ENCODE measurements at regions not wholly inside any gene's neighbourhood (a gene's known extent, or its start where the extent isn't known, plus 50 kb on each side); places are given as distances from the start of the nearest gene placed in this dataset.

GRCh38 chr14:49049711-49050110 lies 536.5 kb downstream of the RPS29 start (continued):
- TF ChIP-seq TCF7L2 (IDR thresholded peaks at IDR 0.05; ENCODE audit: borderline replicate concordance, extremely low read depth, insufficient read depth, insufficient read length), result no peak
- TF ChIP-seq EZH2 (IDR thresholded peaks at IDR 0.05), result no peak
- TF ChIP-seq EZH2phosphoT487 (IDR thresholded peaks at IDR 0.05; ENCODE audit: borderline replicate concordance), result no peak
- TF ChIP-seq JUND (IDR thresholded peaks at IDR 0.05), result no peak
- no peak for TF ChIP-seq FOSL1 (IDR thresholded peaks at IDR 0.05; ENCODE audit: low read depth)
- TF ChIP-seq CEBPB (IDR thresholded peaks at IDR 0.05; ENCODE audit: low read depth), result no peak
- TF ChIP-seq ZFX (IDR thresholded peaks at IDR 0.05), result no peak
- TF ChIP-seq ZBTB33 (IDR thresholded peaks at IDR 0.05; ENCODE audit: extremely low read depth, insufficient replicate concordance, low read length), result no peak
- TF ChIP-seq RAD21 (IDR thresholded peaks at IDR 0.05; ENCODE audit: low read depth), result no peak

- TF ChIP-seq TCF7L2 (IDR thresholded peaks at IDR 0.05; ENCODE audit: borderline replicate concordance, extremely low read depth, insufficient read depth, insufficient read length) (no peak), CTCF (IDR thresholded peaks at IDR 0.05 in 2 of 3, conservative IDR thresholded peaks at IDR 0.05 in 1 of 3; ENCODE audit: borderline replicate concordance in 1 of 3, insufficient read depth in 1 of 3, low read depth in 2 of 3, low read length in 2 of 3) (no peak), POLR2AphosphoS5 (IDR thresholded peaks at IDR 0.05; ENCODE audit: low read depth, low read length) (no peak), EZH2phosphoT487 (IDR thresholded peaks at IDR 0.05; ENCODE audit: borderline replicate concordance) (no peak), CBX3 (IDR thresholded peaks at IDR 0.05; ENCODE audit: low read depth) (no peak), SP1 (IDR thresholded peaks at IDR 0.05; ENCODE audit: low read depth) (no peak), JUND (IDR thresholded peaks at IDR 0.05) (no peak), ZFX (IDR thresholded peaks at IDR 0.05) (no peak), ATF3 (IDR thresholded peaks at IDR 0.05) (no peak), ELF1 (IDR thresholded peaks at IDR 0.05; ENCODE audit: borderline replicate concordance, low read depth) (no peak), SRF (IDR thresholded peaks at IDR 0.05; ENCODE audit: low read depth) (no peak), FOSL1 (IDR thresholded peaks at IDR 0.05; ENCODE audit: low read depth) (no peak), EZH2 (IDR thresholded peaks at IDR 0.05) (no peak), ZNF274 (IDR thresholded peaks at IDR 0.05; ENCODE audit: low read depth, low read length) (no peak), YY1 (IDR thresholded peaks at IDR 0.05; ENCODE audit: extremely low read depth, insufficient replicate concordance, low read depth, low read length) (no peak)
- H2AFZ ChIP-seq (ENCODE audit: low read depth, low read length, poor library complexity, severe bottlenecking), result no peak overlapping the region
- H3K4me3 ChIP-seq (replicated peaks in 1 of 2; ENCODE audit: low read depth in 1 of 2, low read length in 2 of 2), result no peak overlapping the region
- no peaks in the 10 kb centered on the region for H3K27me3 ChIP-seq (ENCODE audit: insufficient read depth, low read length)
- no peaks in the 10 kb centered on the region for H3K9me3 ChIP-seq (ENCODE audit: control insufficient read depth in 1 of 2, insufficient read depth in 1 of 2, low read depth in 1 of 2, low read length in 2 of 2)
- DNase-seq (ENCODE audit: low read depth, low spot score), result no peak
- H3K27ac ChIP-seq (ENCODE audit: low read depth, low read length), result no peak overlapping the region
- POLR2A ChIA-PET, result no interaction called here
- no peaks in the 10 kb centered on the region for H4K20me1 ChIP-seq (ENCODE audit: insufficient read depth)
- intact Hi-C loops (cut with micrococcal nuclease), result no loop called here
- CTCF ChIA-PET, result no interaction called here
- no peaks in the 10 kb centered on the region for H3K36me3 ChIP-seq (ENCODE audit: control insufficient read depth in 1 of 2, insufficient read depth in 2 of 2, low read length in 2 of 2)
- RAD21 ChIA-PET (ENCODE audit: low non-redundant PET in 1 of 2, low total read pairs in 2 of 2, uncharacterized antibody in 2 of 2, unreplicated experiment in 2 of 2), result no interaction called here
- no TSS peak for BruUV-seq (replicated peaks)
- no peak overlapping the region for H3K9ac ChIP-seq (ENCODE audit: low read length)
- no peaks in the 10 kb centered on the region for H3K9me2 ChIP-seq (ENCODE audit: insufficient read depth)
- H3K79me2 ChIP-seq (ENCODE audit: insufficient read depth, low read length), result no peaks in the 10 kb centered on the region
- H3K4me2 ChIP-seq (ENCODE audit: low read length), result no peak overlapping the region
- H3K4me1 ChIP-seq (ENCODE audit: control insufficient read depth in 1 of 2, insufficient read depth in 2 of 2, low read length in 2 of 2), result no peaks in the 10 kb centered on the region
- no peak for ATAC-seq
These were observed 541.2 kb downstream of the RPS29 start for GRCh38 chr14:49044981-49045380.
